Lung (tissue), 11 donors: ENCODE measurements at regions not wholly inside any gene's neighbourhood (a gene's known extent, or its start where the extent isn't known, plus 50 kb on each side); places are given as distances from the start of the nearest gene placed in this dataset.

Experiments used
- ATAC-seq: fragments of 200-7000 bp; cut with Tn5 transposase; one replicate; pipeline ENCODE4 v1.9.1; 2020; ENCODE audit warnings: moderate number of reproducible peaks; ENCODE audit not compliant: insufficient read depth, low FRiP score
- DNase-seq, 3 donors: peaks; one replicate each; pipeline ENCODE4 v3.0.0-alpha.2; 2013 to 2017
- H3K27ac ChIP-seq, 2 donors: one replicate each; pipeline ENCODE4 v1.5.1; 2013; ENCODE audit warnings: mild to moderate bottlenecking in 2 of 2, moderate library complexity in 2 of 2, control low read depth in 1 of 2, inconsistent platforms in 1 of 2, low read depth in 1 of 2, low read length in 1 of 2
- H3K27me3 ChIP-seq, 3 donors: one replicate each; pipeline ENCODE4 v1.5.1; 2013; ENCODE audit warnings: low read length in 2 of 3; ENCODE audit not compliant: control insufficient read depth in 3 of 3, insufficient read depth in 3 of 3
- H3K36me3 ChIP-seq, 4 donors: one replicate each; pipeline ENCODE4 v1.5.1; 2013; ENCODE audit warnings: low read length in 4 of 4, mild to moderate bottlenecking in 1 of 4, moderate library complexity in 1 of 4; ENCODE audit not compliant: control insufficient read depth in 4 of 4, insufficient read depth in 4 of 4
- H3K4me1 ChIP-seq, 5 donors: one replicate each; pipeline ENCODE4 v1.5.1; 2013; ENCODE audit warnings: low read length in 5 of 5, mild to moderate bottlenecking in 2 of 5, moderate library complexity in 1 of 5; ENCODE audit not compliant: control insufficient read depth in 5 of 5, insufficient read depth in 5 of 5
- H3K4me3 ChIP-seq: one replicate; pipeline ENCODE4 v1.5.1; 2013; ENCODE audit warnings: mild to moderate bottlenecking, control low read depth, moderate library complexity
- H3K9ac ChIP-seq, 2 donors: one replicate each; pipeline ENCODE4 v1.5.1; 2013; ENCODE audit warnings: low read length in 2 of 2, control low read depth in 1 of 2; ENCODE audit not compliant: insufficient read depth in 1 of 2
- H3K9me3 ChIP-seq, 4 donors: one replicate each; pipeline ENCODE4 v1.5.1; 2013; ENCODE audit warnings: low read length in 3 of 4, mild to moderate bottlenecking in 1 of 4, moderate library complexity in 1 of 4; ENCODE audit not compliant: control insufficient read depth in 4 of 4, insufficient read depth in 3 of 4
- WGBS, 2 donors: extraction: QIAGEN DNeasy Blood & Tissue Kit; methylation state at CpG; one replicate each; pipeline ENCODE4 v1.1.7; 2013; 5-methylcytosine and 5-hydroxymethylcytosine counted together
- TF ChIP-seq, protein P1 (sequence below): IDR thresholded peaks from 2 replicates; pipeline ENCODE4 v1.5.1; 2012; ENCODE audit warnings: mild to moderate bottlenecking; ENCODE audit errors: control extremely low read depth, extremely low read depth
- donor health status: control.
- donor health status: control.
- donor health status: Bipolar disorder and iron deficiency.
- donor health status: healthy.
- donor health status: DM: yes; HTN: yes; CAD: no.

DNA sequence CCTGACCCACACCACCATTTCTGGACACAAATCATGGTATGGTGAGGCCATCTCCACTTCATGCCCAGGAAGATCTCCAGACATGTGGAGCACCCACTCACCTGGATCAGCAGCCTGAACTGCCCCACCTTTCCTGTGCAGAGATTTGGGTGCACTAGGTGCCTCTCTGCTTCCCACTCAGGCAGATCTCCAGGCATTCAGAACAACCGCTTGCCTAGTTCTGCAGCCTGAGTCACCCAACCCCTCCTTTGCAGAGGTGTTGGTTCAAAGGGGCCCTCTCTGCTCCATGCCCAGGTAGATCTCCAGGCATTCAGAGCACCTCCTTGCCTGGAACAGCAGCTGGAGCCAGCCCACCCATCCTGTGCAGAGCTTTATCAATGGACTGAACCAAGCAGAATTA, 620.8 kb downstream of the LRRIQ3 start:
- Histone ChIP-seq H3K4me3 (no peak overlapping the region), H3K36me3 (no peaks in the 10 kb centered on the region), H3K9me3 (peaks cover 0 to 7% (median 0%) of the 10 kb centered on the region in 4 donors), H3K4me1 (no peaks in the 10 kb centered on the region), H3K9ac (no peak overlapping the region), H3K27ac (no peak overlapping the region), H3K27me3 (no peaks in the 10 kb centered on the region)
- DNase-seq (no peak), ATAC-seq (no peak)
- WGBS, 2 donors: 93 to 95% methylated on average over 1 of the region's 1 CpG
- TF ChIP-seq, protein P1, sequence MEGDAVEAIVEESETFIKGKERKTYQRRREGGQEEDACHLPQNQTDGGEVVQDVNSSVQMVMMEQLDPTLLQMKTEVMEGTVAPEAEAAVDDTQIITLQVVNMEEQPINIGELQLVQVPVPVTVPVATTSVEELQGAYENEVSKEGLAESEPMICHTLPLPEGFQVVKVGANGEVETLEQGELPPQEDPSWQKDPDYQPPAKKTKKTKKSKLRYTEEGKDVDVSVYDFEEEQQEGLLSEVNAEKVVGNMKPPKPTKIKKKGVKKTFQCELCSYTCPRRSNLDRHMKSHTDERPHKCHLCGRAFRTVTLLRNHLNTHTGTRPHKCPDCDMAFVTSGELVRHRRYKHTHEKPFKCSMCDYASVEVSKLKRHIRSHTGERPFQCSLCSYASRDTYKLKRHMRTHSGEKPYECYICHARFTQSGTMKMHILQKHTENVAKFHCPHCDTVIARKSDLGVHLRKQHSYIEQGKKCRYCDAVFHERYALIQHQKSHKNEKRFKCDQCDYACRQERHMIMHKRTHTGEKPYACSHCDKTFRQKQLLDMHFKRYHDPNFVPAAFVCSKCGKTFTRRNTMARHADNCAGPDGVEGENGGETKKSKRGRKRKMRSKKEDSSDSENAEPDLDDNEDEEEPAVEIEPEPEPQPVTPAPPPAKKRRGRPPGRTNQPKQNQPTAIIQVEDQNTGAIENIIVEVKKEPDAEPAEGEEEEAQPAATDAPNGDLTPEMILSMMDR: no peak

DNA sequence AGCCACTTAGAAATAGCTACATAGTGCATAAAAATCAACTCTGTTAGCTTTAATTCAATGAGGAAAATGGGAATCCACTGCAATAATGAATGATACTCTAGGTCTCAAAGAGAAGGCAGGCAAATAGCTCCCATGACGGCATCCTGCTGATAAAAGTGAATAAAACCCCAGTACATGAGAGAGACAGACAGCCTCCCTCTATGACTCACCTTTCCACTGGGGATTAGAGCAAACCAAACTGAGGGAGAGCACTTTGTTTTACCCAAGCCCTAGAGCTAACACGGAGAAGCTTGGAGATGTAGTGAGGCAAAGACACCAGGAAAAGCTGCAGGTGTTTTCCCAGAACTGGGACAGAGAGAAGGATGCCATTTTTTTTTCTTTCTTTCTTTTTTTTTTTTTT, 621.9 kb downstream of the LRRIQ3 start:
- no peak for ATAC-seq
- H3K4me1 ChIP-seq: no peaks in the 10 kb centered on the region
- H3K9me3 ChIP-seq: peaks cover 0 to 7% (median 0%) of the 10 kb centered on the region in 4 donors
- no peak overlapping the region for H3K9ac ChIP-seq
- no peaks in the 10 kb centered on the region for H3K36me3 ChIP-seq
- H3K27ac ChIP-seq: no peak overlapping the region
- TF ChIP-seq, protein P1: no peak
- no peaks in the 10 kb centered on the region for H3K27me3 ChIP-seq
- no peak for DNase-seq
- H3K4me3 ChIP-seq: no peak overlapping the region
- WGBS, 2 donors: 84 to 95% methylated on average over 2 of the region's 2 CpGs

DNA sequence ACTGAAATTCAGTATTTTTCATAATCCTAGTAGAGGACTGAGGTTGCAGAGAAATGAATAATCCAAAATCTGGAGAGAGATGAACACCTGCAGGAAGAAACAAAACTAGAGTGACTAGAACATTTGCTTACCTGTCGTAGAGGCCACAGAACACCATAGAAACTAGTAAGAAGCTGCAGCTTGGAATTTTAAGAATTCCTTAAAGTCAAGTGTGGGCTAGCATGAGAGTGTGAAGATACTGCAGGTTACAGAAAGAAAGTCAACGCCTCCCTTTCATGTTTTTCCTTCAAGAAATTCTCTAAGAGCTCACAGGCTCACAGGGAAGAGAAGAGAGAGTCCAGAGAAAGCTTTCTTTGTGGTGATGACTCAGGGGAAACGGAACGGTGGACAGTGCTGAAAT, 633.7 kb downstream of the LRRIQ3 start:
- Histone ChIP-seq H3K9ac (no peak overlapping the region), H3K27me3 (no peaks in the 10 kb centered on the region), H3K27ac (no peak overlapping the region), H3K9me3 (peaks cover 0 to 4% (median 0%) of the 10 kb centered on the region in 4 donors), H3K4me1 (no peaks in the 10 kb centered on the region), H3K36me3 (no peaks in the 10 kb centered on the region), H3K4me3 (no peak overlapping the region)
- WGBS, 2 donors: 61 to 73% methylated on average over 4 of the region's 4 CpGs
- TF ChIP-seq, protein P1: no peak
- DNase-seq (no peak), ATAC-seq (no peak)

DNA sequence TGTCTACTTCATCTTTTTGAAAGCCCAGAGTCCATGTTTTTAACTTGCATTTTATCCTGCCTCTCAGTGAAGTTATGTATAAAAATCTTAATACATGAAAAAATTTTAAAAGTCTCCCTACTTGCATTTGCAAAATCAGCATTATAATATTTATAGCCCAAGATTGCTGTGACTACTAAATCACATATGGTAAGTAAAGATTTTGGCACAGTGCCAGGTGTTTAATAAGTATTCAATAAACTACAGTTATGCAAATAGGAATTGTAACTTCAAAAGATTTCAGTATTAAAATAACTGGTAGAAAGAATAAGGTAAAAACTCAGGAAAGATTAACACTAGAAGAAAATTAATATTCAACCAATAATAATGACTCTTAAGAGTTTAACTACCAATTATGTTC, 641.7 kb downstream of the LRRIQ3 start:
- no peaks in the 10 kb centered on the region for H3K4me1 ChIP-seq
- no peak overlapping the region for H3K9ac ChIP-seq
- H3K27ac ChIP-seq: no peak overlapping the region
- peaks cover 0 to 5% (median 1%) of the 10 kb centered on the region in 4 donors for H3K9me3 ChIP-seq
- no peak for ATAC-seq
- no peaks in the 10 kb centered on the region for H3K27me3 ChIP-seq
- no peak for DNase-seq
- H3K36me3 ChIP-seq: no peaks in the 10 kb centered on the region
- H3K4me3 ChIP-seq: no peak overlapping the region
- TF ChIP-seq, protein P1: no peak
